ENCODE measurements at regions not wholly inside any gene's neighbourhood (a gene's known extent, or its start where the extent isn't known, plus 50 kb on each side); places are given as distances from the start of the nearest gene placed in this dataset.

GRCh38 chr18:51623653-51624052 lies 426.2 kb upstream of the MEX3C start:
- no peak for DNase-seq (ENCODE audit: low read depth in 4 of 4, low spot score in 3 of 4)

GRCh38 chr18:51630706-51631105 lies 433.2 kb upstream of the MEX3C start:
- DNase-seq (ENCODE audit: low read depth in 4 of 4, low spot score in 3 of 4), result no peak

- no peak for DNase-seq (ENCODE audit: low read depth in 4 of 4, low spot score in 3 of 4)
These were observed 440.4 kb upstream of the MEX3C start for GRCh38 chr18:51637881-51638280.

GRCh38 chr18:51639541-51639940 lies 442.1 kb upstream of the MEX3C start:
- DNase-seq (ENCODE audit: low read depth in 4 of 4, low spot score in 3 of 4), result no peak

GRCh38 chr18:51643483-51643882 lies 446.0 kb upstream of the MEX3C start:
- no peak for DNase-seq (ENCODE audit: low read depth in 4 of 4, low spot score in 3 of 4)

- DNase-seq (ENCODE audit: low read depth in 4 of 4, low spot score in 3 of 4), result no peak
These were observed 448.1 kb upstream of the MEX3C start for GRCh38 chr18:51645607-51646006.

- DNase-seq (ENCODE audit: low read depth in 4 of 4, low spot score in 3 of 4), result no peak
These were observed 449.9 kb upstream of the MEX3C start for GRCh38 chr18:51647346-51647745.

- no peak for DNase-seq (ENCODE audit: low read depth in 4 of 4, low spot score in 3 of 4)
These were observed 450.5 kb upstream of the MEX3C start for GRCh38 chr18:51647942-51648341.

- DNase-seq (ENCODE audit: low read depth in 4 of 4, low spot score in 3 of 4), result no peak
These were observed 452.3 kb upstream of the MEX3C start for GRCh38 chr18:51649796-51650195.

- no peak for DNase-seq (ENCODE audit: low read depth in 4 of 4, low spot score in 3 of 4)
These were observed 454.3 kb upstream of the MEX3C start for GRCh38 chr18:51651761-51652160.

- DNase-seq (ENCODE audit: low read depth in 4 of 4, low spot score in 3 of 4), result no peak
These were observed 456.2 kb upstream of the MEX3C start for GRCh38 chr18:51653507-51654213.

GRCh38 chr18:51654488-51655326 lies 457.2 kb upstream of the MEX3C start:
- DNase-seq (ENCODE audit: low read depth in 4 of 4, low spot score in 3 of 4), result no peak

- no peak for DNase-seq (ENCODE audit: low read depth in 4 of 4, low spot score in 3 of 4)
These were observed 457.8 kb upstream of the MEX3C start for GRCh38 chr18:51655327-51655698.

- DNase-seq (ENCODE audit: low read depth in 4 of 4, low spot score in 3 of 4), result no peak
These were observed 458.8 kb upstream of the MEX3C start for GRCh38 chr18:51656249-51656648.

GRCh38 chr18:51658436-51658835 lies 461.0 kb upstream of the MEX3C start:
- no peak for DNase-seq (ENCODE audit: low read depth in 4 of 4, low spot score in 3 of 4)

- DNase-seq (ENCODE audit: low read depth in 4 of 4, low spot score in 3 of 4), result no peak
These were observed 462.3 kb upstream of the MEX3C start for GRCh38 chr18:51659781-51660180.

GRCh38 chr18:51660188-51660715 lies 462.8 kb upstream of the MEX3C start:
- DNase-seq (ENCODE audit: low read depth in 4 of 4, low spot score in 3 of 4), result no peak

- no peak for DNase-seq (ENCODE audit: low read depth in 4 of 4, low spot score in 3 of 4)
These were observed 466.8 kb upstream of the MEX3C start for GRCh38 chr18:51664236-51664635.

GRCh38 chr18:51666763-51667191 lies 469.3 kb upstream of the MEX3C start:
- no peak for DNase-seq (ENCODE audit: low read depth in 4 of 4, low spot score in 3 of 4)

- peak in 3 of 4 donors; percentile 35 to 47 (median 44) for DNase-seq (ENCODE audit: low read depth in 4 of 4, low spot score in 3 of 4)
These were observed 470.6 kb upstream of the MEX3C start for GRCh38 chr18:51668101-51668500.

- no peak for DNase-seq (ENCODE audit: low read depth in 4 of 4, low spot score in 3 of 4)
These were observed 471.1 kb upstream of the MEX3C start for GRCh38 chr18:51668607-51669006.

GRCh38 chr18:51686590-51686989 lies 489.1 kb upstream of the MEX3C start:
- DNase-seq (ENCODE audit: low read depth in 4 of 4, low spot score in 3 of 4), result no peak
